Ishikawa (cell line): ENCODE measurements at regions not wholly inside any gene's neighbourhood (a gene's known extent, or its start where the extent isn't known, plus 50 kb on each side); places are given as distances from the start of the nearest gene placed in this dataset.

Experiments used
- CEBPB ChIP-seq: IDR thresholded peaks from 2 replicates; pipeline ENCODE4 v1.6.1; 2012
- CREB1 ChIP-seq: IDR thresholded peaks from 2 replicates; pipeline ENCODE4 v1.6.1; 2012; ENCODE audit warnings: low read depth
- EGR1 ChIP-seq: IDR thresholded peaks from 2 replicates; pipeline ENCODE4 v1.6.1; 2012
- EP300 ChIP-seq: IDR thresholded peaks from 2 replicates; pipeline ENCODE4 v1.6.1; 2012; ENCODE audit warnings: borderline replicate concordance
- FOXM1 ChIP-seq: IDR thresholded peaks from 2 replicates; pipeline ENCODE4 v1.6.1; 2012; ENCODE audit warnings: low read depth, borderline replicate concordance
- MAX ChIP-seq: IDR thresholded peaks from 2 replicates; pipeline ENCODE4 v1.6.1; 2012
- NFIC ChIP-seq: IDR thresholded peaks from 2 replicates; pipeline ENCODE4 v1.6.1; 2012
- RAD21 ChIP-seq: IDR thresholded peaks from 2 replicates; pipeline ENCODE4 v1.6.1; 2012; ENCODE audit warnings: low read depth
- TAF1 ChIP-seq: IDR thresholded peaks from 2 replicates; pipeline ENCODE4 v1.6.1; 2012; ENCODE audit warnings: low read depth, mild to moderate bottlenecking
- TCF12 ChIP-seq: IDR thresholded peaks from 2 replicates; pipeline ENCODE4 v1.6.1; 2012; ENCODE audit warnings: low read depth
- TEAD4 ChIP-seq: IDR thresholded peaks from 2 replicates; pipeline ENCODE4 v1.6.1; 2012
- YY1 ChIP-seq: IDR thresholded peaks from 2 replicates; pipeline ENCODE4 v1.6.1; 2012; ENCODE audit warnings: low read depth
- ZBTB7A ChIP-seq: IDR thresholded peaks from 2 replicates; pipeline ENCODE4 v1.6.1; 2012; ENCODE audit warnings: low read depth
- TF ChIP-seq, protein P1 (sequence below): IDR thresholded peaks from 2 replicates; pipeline ENCODE4 v1.6.1; 2012
- TF ChIP-seq, protein P2 (sequence below): IDR thresholded peaks from 2 replicates; pipeline ENCODE4 v1.6.1; 2012; ENCODE audit warnings: low read depth, mild to moderate bottlenecking

GRCh38 chr18:37657493-37657892 lies 91.9 kb upstream of the CELF4 start:
- no peak for TF ChIP-seq CREB1
- TF ChIP-seq, protein P1, sequence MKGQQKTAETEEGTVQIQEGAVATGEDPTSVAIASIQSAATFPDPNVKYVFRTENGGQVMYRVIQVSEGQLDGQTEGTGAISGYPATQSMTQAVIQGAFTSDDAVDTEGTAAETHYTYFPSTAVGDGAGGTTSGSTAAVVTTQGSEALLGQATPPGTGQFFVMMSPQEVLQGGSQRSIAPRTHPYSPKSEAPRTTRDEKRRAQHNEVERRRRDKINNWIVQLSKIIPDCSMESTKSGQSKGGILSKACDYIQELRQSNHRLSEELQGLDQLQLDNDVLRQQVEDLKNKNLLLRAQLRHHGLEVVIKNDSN = no peak

- TF ChIP-seq MAX = no peak
- no peak for TF ChIP-seq EP300
- TF ChIP-seq FOXM1 = no peak
- no peak for TF ChIP-seq RAD21
- TF ChIP-seq TEAD4 = no peak
- no peak for TF ChIP-seq ZBTB7A
- TF ChIP-seq TCF12 = no peak
- no peak for TF ChIP-seq EGR1
- TF ChIP-seq NFIC = no peak
- TF ChIP-seq CEBPB = no peak
- TF ChIP-seq YY1 = no peak
- TF ChIP-seq, protein P1 = no peak
- TF ChIP-seq, protein P2, sequence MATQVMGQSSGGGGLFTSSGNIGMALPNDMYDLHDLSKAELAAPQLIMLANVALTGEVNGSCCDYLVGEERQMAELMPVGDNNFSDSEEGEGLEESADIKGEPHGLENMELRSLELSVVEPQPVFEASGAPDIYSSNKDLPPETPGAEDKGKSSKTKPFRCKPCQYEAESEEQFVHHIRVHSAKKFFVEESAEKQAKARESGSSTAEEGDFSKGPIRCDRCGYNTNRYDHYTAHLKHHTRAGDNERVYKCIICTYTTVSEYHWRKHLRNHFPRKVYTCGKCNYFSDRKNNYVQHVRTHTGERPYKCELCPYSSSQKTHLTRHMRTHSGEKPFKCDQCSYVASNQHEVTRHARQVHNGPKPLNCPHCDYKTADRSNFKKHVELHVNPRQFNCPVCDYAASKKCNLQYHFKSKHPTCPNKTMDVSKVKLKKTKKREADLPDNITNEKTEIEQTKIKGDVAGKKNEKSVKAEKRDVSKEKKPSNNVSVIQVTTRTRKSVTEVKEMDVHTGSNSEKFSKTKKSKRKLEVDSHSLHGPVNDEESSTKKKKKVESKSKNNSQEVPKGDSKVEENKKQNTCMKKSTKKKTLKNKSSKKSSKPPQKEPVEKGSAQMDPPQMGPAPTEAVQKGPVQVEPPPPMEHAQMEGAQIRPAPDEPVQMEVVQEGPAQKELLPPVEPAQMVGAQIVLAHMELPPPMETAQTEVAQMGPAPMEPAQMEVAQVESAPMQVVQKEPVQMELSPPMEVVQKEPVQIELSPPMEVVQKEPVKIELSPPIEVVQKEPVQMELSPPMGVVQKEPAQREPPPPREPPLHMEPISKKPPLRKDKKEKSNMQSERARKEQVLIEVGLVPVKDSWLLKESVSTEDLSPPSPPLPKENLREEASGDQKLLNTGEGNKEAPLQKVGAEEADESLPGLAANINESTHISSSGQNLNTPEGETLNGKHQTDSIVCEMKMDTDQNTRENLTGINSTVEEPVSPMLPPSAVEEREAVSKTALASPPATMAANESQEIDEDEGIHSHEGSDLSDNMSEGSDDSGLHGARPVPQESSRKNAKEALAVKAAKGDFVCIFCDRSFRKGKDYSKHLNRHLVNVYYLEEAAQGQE = no peak
- no peak for TF ChIP-seq CREB1
- TF ChIP-seq TAF1 = no peak
These were observed 89.3 kb upstream of the CELF4 start for GRCh38 chr18:37654731-37655369.

DNA sequence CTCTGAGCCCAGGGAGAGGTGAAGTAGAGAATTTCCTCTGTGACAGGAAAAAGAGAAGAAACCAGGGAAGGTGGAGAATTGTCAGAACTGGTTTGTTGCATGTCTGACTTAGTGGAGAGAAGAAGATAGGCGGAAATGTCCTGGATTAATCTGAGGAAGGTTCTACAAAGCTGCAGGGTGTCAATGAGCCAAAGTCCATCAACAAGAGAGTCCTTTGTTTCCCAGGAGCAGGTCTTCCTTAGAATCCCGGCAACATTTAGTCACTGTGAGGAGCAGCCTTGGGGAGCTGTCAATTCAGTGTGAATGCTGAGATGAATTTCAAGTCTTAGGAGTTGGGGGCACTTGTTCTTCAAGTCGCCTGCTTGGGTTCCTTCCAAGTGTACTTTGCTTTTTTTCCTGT lies 88.4 kb upstream of the CELF4 start:
- TF ChIP-seq TEAD4 (no peak), NFIC (no peak), YY1 (no peak), CEBPB (no peak), TAF1 (no peak)
- TF ChIP-seq, protein P1 = no peak
- TF ChIP-seq, protein P2 = no peak

DNA sequence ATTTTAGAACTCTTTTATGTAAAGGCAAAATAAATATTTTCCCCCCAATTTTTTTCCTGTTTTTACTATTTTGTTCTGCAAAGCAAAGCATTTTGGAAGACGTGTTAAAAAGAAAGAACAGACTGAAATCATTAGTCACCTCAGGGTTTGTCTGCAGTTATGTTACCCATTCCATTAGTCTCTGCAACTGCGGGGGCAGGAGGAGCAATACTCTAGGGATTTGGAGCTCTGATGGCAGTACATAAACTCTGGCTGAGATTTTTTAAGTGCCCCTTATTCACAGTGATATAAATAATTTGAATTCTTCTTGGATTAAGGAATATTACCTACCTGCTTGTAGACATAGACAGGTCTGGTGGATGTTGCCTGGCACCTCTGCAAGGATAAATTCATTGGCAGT lies 88.0 kb upstream of the CELF4 start:
- TF ChIP-seq, protein P2 = no peak
- no peak for TF ChIP-seq EP300
- TF ChIP-seq NFIC = no peak
- no peak for TF ChIP-seq TEAD4
- TF ChIP-seq FOXM1 = no peak
- no peak for TF ChIP-seq CEBPB
- no peak for TF ChIP-seq TCF12
- no peak for TF ChIP-seq MAX
- no peak for TF ChIP-seq ZBTB7A
- TF ChIP-seq EGR1 = no peak
- TF ChIP-seq, protein P1 = no peak
- TF ChIP-seq CREB1 = no peak
- no peak for TF ChIP-seq TAF1
- TF ChIP-seq YY1 = no peak
- no peak for TF ChIP-seq RAD21
